ENCODE measurements at regions not wholly inside any gene's neighbourhood (a gene's known extent, or its start where the extent isn't known, plus 50 kb on each side); places are given as distances from the start of the nearest gene placed in this dataset.

DNA sequence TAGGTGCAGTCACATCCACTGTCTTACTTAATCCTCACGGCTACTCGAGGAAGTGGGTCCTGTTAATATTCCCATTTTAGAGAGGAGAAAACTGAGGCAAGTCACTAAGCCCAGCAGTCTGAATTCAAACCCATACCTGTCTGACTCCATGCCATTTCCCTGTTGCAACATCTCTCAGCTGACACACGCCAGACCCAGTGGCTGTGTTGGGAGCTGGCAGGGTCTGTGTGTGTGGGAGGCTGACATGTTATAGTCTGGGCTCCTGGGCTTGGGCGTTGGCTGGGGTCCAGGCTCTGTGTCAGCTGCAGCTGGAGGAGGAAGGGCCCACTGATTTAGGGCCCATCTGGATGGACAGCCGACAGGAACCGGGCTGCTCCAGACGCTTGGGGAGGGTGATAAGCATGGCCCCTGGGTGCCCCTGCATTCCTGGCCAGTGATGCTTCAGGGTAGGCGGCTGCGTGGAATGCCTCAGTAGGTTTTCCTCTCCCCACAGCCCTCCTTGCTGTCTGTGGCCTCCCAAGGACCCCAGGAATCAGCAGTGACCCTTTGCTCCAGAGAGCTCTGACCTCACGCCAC, 562.5 kb downstream of the MN1 start:
- TF ChIP-seq, protein P1, sequence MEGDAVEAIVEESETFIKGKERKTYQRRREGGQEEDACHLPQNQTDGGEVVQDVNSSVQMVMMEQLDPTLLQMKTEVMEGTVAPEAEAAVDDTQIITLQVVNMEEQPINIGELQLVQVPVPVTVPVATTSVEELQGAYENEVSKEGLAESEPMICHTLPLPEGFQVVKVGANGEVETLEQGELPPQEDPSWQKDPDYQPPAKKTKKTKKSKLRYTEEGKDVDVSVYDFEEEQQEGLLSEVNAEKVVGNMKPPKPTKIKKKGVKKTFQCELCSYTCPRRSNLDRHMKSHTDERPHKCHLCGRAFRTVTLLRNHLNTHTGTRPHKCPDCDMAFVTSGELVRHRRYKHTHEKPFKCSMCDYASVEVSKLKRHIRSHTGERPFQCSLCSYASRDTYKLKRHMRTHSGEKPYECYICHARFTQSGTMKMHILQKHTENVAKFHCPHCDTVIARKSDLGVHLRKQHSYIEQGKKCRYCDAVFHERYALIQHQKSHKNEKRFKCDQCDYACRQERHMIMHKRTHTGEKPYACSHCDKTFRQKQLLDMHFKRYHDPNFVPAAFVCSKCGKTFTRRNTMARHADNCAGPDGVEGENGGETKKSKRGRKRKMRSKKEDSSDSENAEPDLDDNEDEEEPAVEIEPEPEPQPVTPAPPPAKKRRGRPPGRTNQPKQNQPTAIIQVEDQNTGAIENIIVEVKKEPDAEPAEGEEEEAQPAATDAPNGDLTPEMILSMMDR (IDR thresholded peaks at IDR 0.05; ENCODE audit: low read length), result no peak
- TF ChIP-seq EZH2 (IDR thresholded peaks at IDR 0.05; ENCODE audit: borderline replicate concordance, low read length), result no peak

Data from OCI-LY1 (cell line).